Spleen (tissue), 7 donors: ENCODE measurements at regions not wholly inside any gene's neighbourhood (a gene's known extent, or its start where the extent isn't known, plus 50 kb on each side); places are given as distances from the start of the nearest gene placed in this dataset.

Experiments used
- CTCF ChIP-seq, 11 experiments: fragments of 200-600 bp in 7 of 11; fragments of 450-650 bp in 4 of 11; sonication (generic) in 4 of 11; IDR thresholded peaks in 8 of 11; conservative IDR thresholded peaks in 3 of 11; 1 replicate in 7 of 11; 2 replicates in 4 of 11; pipeline versions ENCODE4 v1.4.0 to v1.8.0; 2016 to 2021; ENCODE audit warnings: antibody characterized with exemption in 11 of 11, inconsistent platforms in 4 of 11, mild to moderate bottlenecking in 1 of 11
- POLR2A ChIP-seq, 3 donors: fragments of 450-650 bp; IDR thresholded peaks; one replicate each; pipeline ENCODE4 v1.5.1; 2017; ENCODE audit warnings: antibody characterized with exemption in 3 of 3, mild to moderate bottlenecking in 1 of 3
- donor health status: DM: no; HTN: no; CAD: no; lungs with moderate emphysema.
- donor health status: DM: no; HTN: no; CAD: no.
- donor health status: DM: no; HTN: no; CAD: no.

DNA sequence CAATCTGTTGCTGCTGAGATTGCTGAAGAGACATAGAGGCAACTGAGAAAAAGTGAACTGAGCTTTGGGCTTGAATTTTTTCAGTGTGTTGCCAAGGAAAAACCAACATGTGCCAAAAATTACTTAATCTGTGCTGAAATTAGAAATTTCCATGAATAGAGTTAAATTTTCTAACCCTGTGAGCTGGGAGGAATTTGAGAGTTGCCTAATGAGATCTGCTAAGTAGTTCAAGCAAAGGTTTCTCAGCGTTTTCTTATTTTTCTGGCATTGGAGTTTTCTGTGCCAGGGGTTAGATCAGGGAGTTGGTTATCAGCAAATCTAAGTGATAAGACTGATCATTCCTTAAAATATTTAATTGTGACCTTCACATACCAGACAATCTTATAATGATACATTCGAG, 457.5 kb upstream of the GNPDA2 start:
- TF ChIP-seq CTCF (IDR thresholded peaks at IDR 0.05 in 8 of 11, conservative IDR thresholded peaks at IDR 0.05 in 3 of 11): no peak
- no peak for TF ChIP-seq POLR2A (IDR thresholded peaks at IDR 0.05)
